Caco-2 (cell line): ENCODE measurements at regions not wholly inside any gene's neighbourhood (a gene's known extent, or its start where the extent isn't known, plus 50 kb on each side); places are given as distances from the start of the nearest gene placed in this dataset.

Experiments
- BruUV-seq: library from RNA; stranded (reverse); fragments of 400-500 nt; replicated peaks from 2 replicates; lab custom pipeline; 2021; lab: Mats Ljungman, UMichigan
- CTCF ChIA-PET: fragments of 300-600 bp; sonication (Branson Sonifier 250); formaldehyde crosslinking; loops from one replicate; lab custom pipeline; 2022; ENCODE audit warnings: antibody characterized with exemption; lab: Charles Lee
- POLR2A ChIA-PET: fragments of 300-600 bp; sonication (Branson Sonifier 250); formaldehyde crosslinking; loops from one replicate; lab custom pipeline; 2022; ENCODE audit warnings: antibody characterized with exemption; lab: Charles Lee
- DNase-seq, 2 experiments: peaks; one replicate each; pipeline versions ENCODE4 v3.0.0 to v3.0.0-alpha.2; 2020 to 2022
- H3K27me3 ChIP-seq: replicated peaks from 2 replicates; pipeline ENCODE4 v1.6.0; 2011; ENCODE audit warnings: low read length; ENCODE audit not compliant: control insufficient read depth, insufficient read depth
- H3K36me3 ChIP-seq: 2 replicates; pipeline ENCODE4 v1.5.1; 2011; ENCODE audit warnings: low read length; ENCODE audit not compliant: control insufficient read depth, insufficient read depth
- H3K4me1 ChIP-seq: fragments of 250-450 bp; sonication (Bioruptor Pico); 2 replicates; pipeline ENCODE4 v1.5.1; 2020; ENCODE audit warnings: mild to moderate bottlenecking
- H3K4me3 ChIP-seq: 2 replicates; pipeline ENCODE4 v1.5.1; 2011; ENCODE audit warnings: low read depth, mild to moderate bottlenecking, control low read depth, low read length
- H3K9me3 ChIP-seq: fragments of 250-450 bp; sonication (Bioruptor Pico); 2 replicates; pipeline ENCODE4 v1.5.1; 2020; ENCODE audit warnings: mild to moderate bottlenecking, moderate library complexity
- H3K27ac Mint-ChIP-seq: one replicate; pipeline ENCODE4 v1.8.0; 2022; ENCODE audit warnings: mixed read lengths; ENCODE audit not compliant: unreplicated experiment
- H3K27me3 Mint-ChIP-seq: one replicate; pipeline ENCODE4 v1.8.0; 2022; ENCODE audit warnings: mixed read lengths; ENCODE audit not compliant: insufficient read depth, unreplicated experiment
- H3K36me3 Mint-ChIP-seq: one replicate; pipeline ENCODE4 v1.8.0; 2022; ENCODE audit warnings: mild to moderate bottlenecking, mixed read lengths; ENCODE audit not compliant: insufficient read depth, unreplicated experiment
- H3K4me1 Mint-ChIP-seq: one replicate; pipeline ENCODE4 v1.8.0; 2022; ENCODE audit warnings: low read depth, mixed read lengths; ENCODE audit not compliant: unreplicated experiment
- H3K4me3 Mint-ChIP-seq: one replicate; pipeline ENCODE4 v1.8.0; 2022; ENCODE audit warnings: mild to moderate bottlenecking, moderate library complexity, mixed read lengths; ENCODE audit not compliant: unreplicated experiment
- H3K9me3 Mint-ChIP-seq: one replicate; pipeline ENCODE4 v1.8.0; 2022; ENCODE audit warnings: mixed read lengths; ENCODE audit not compliant: unreplicated experiment
- CTCF ChIP-seq, 2 experiments: fragments of 200-600 bp in 1 of 2; IDR thresholded peaks; 1 replicate in 1 of 2; 2 replicates in 1 of 2; pipeline versions ENCODE4 v1.5.1 to v1.8.0; 2011 to 2022; ENCODE audit warnings: antibody characterized with exemption in 1 of 2, control low read depth in 1 of 2, inconsistent platforms in 1 of 2, low read depth in 1 of 2, low read length in 1 of 2, mild to moderate bottlenecking in 1 of 2, moderate library complexity in 1 of 2; ENCODE audit not compliant: insufficient read depth in 1 of 2, severe bottlenecking in 1 of 2, unreplicated experiment in 1 of 2
- intact Hi-C: fragments of 100-400 bp; cut with micrococcal nuclease; formaldehyde crosslinking; loops from one replicate; pipeline ENCODE4 v1.10.0; 2022; ENCODE audit not compliant: unreplicated experiment

- Mint-ChIP-seq H3K27ac (no peak overlapping the region), H3K4me1 (no peaks in the 10 kb centered on the region), H3K4me3 (no peak overlapping the region), H3K27me3 (peaks cover 19% of the 10 kb centered on the region), H3K36me3 (no peaks in the 10 kb centered on the region), H3K9me3 (no peaks in the 10 kb centered on the region)
- ChIA-PET POLR2A (no interaction called here), CTCF (no interaction called here)
- intact Hi-C loops = no loop called here
- Histone ChIP-seq H3K4me3 (no peak overlapping the region), H3K9me3 (no peaks in the 10 kb centered on the region), H3K27me3 (no peaks in the 10 kb centered on the region), H3K4me1 (no peaks in the 10 kb centered on the region), H3K36me3 (no peaks in the 10 kb centered on the region)
- no TSS peak for BruUV-seq
- no peak for TF ChIP-seq CTCF (IDR thresholded peaks at IDR 0.05; ENCODE audit: insufficient read depth in 1 of 2, low read depth in 1 of 2, low read length in 1 of 2, severe bottlenecking in 1 of 2, unreplicated experiment in 1 of 2)
- no peak for DNase-seq
Observed at GRCh38 chr12:4089956-4090355, 183.6 kb upstream of the CCND2 start.

- Mint-ChIP-seq H3K27me3 (peaks cover 19% of the 10 kb centered on the region), H3K27ac (no peak overlapping the region), H3K4me1 (no peaks in the 10 kb centered on the region), H3K4me3 (no peak overlapping the region), H3K36me3 (no peaks in the 10 kb centered on the region), H3K9me3 (no peaks in the 10 kb centered on the region)
- H3K27me3 ChIP-seq = no peaks in the 10 kb centered on the region
- intact Hi-C loops = no loop called here
- no peaks in the 10 kb centered on the region for H3K4me1 ChIP-seq
- POLR2A ChIA-PET = no interaction called here
- DNase-seq = no peak
- no peaks in the 10 kb centered on the region for H3K36me3 ChIP-seq
- CTCF ChIA-PET = no interaction called here
- BruUV-seq = no TSS peak
- H3K4me3 ChIP-seq = no peak overlapping the region
- TF ChIP-seq CTCF (IDR thresholded peaks at IDR 0.05; ENCODE audit: insufficient read depth in 1 of 2, low read depth in 1 of 2, low read length in 1 of 2, severe bottlenecking in 1 of 2, unreplicated experiment in 1 of 2) = no peak
- H3K9me3 ChIP-seq = no peaks in the 10 kb centered on the region
Observed at GRCh38 chr12:4089121-4089606, 184.4 kb upstream of the CCND2 start.

- H3K4me1 ChIP-seq = no peaks in the 10 kb centered on the region
- intact Hi-C loops = no loop called here
- 0 out of 2 replicates have a peak, but pooled peaks cover 3% of the 10 kb centered on the region for H3K9me3 ChIP-seq
- no peak for DNase-seq
- TF ChIP-seq CTCF (IDR thresholded peaks at IDR 0.05; ENCODE audit: insufficient read depth in 1 of 2, low read depth in 1 of 2, low read length in 1 of 2, severe bottlenecking in 1 of 2, unreplicated experiment in 1 of 2) = no peak
- BruUV-seq = no TSS peak
- Mint-ChIP-seq H3K27me3 (peaks cover 12% of the 10 kb centered on the region), H3K4me3 (no peak overlapping the region), H3K9me3 (no peaks in the 10 kb centered on the region), H3K36me3 (no peaks in the 10 kb centered on the region), H3K4me1 (no peaks in the 10 kb centered on the region), H3K27ac (no peak overlapping the region)
- H3K4me3 ChIP-seq = no peak overlapping the region
- CTCF ChIA-PET = interaction anchor here (0.7 kb wide), 1 partner anchor 262 kb away, joined by 3 read pairs; no protein-coding TSS in a partner anchor
- H3K27me3 ChIP-seq = no peaks in the 10 kb centered on the region
- POLR2A ChIA-PET = no interaction called here
- H3K36me3 ChIP-seq = no peaks in the 10 kb centered on the region
Observed at GRCh38 chr12:4088451-4088850, 185.1 kb upstream of the CCND2 start.
